ENCODE measurements at regions not wholly inside any gene's neighbourhood (a gene's known extent, or its start where the extent isn't known, plus 50 kb on each side); places are given as distances from the start of the nearest gene placed in this dataset.

- no peak for TF ChIP-seq CTCF (optimal IDR thresholded peaks at IDR 0.05 in 1 of 3, IDR thresholded peaks at IDR 0.05 in 1 of 3, conservative IDR thresholded peaks at IDR 0.05 in 1 of 3; ENCODE audit: extremely low read depth in 1 of 3, insufficient read depth in 2 of 3, low read length in 3 of 3)
- TF ChIP-seq EZH2 (IDR thresholded peaks at IDR 0.05; ENCODE audit: low read length) = no peak
Measured at GRCh38 chr16:62294213-62294972, 258.2 kb upstream of the CDH8 start.

Data from keratinocyte (primary cell).